ENCODE measurements at regions not wholly inside any gene's neighbourhood (a gene's known extent, or its start where the extent isn't known, plus 50 kb on each side); places are given as distances from the start of the nearest gene placed in this dataset.

DNA sequence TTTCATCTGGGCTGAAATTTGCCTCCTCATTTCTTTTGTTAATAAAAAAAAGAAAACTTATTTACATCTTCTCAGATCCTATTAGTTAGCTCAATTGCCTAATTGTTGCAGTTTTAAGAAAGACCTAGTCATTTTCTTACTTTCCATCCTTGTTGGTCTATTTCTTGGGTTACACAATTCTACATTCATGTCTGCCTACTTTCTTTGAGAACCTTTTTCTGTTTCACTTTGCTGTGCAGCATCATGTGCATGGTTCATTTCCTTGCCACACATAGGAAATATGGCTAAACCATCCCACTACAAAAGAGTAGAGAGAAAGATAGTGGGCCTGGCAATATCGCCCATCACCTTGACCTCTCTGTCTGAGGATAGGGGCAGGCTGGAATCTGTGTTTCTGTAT is 780.7 kb upstream of the FANCL start:
- no peak for DNase-seq (ENCODE audit: low read depth)
- TF ChIP-seq, protein P1, sequence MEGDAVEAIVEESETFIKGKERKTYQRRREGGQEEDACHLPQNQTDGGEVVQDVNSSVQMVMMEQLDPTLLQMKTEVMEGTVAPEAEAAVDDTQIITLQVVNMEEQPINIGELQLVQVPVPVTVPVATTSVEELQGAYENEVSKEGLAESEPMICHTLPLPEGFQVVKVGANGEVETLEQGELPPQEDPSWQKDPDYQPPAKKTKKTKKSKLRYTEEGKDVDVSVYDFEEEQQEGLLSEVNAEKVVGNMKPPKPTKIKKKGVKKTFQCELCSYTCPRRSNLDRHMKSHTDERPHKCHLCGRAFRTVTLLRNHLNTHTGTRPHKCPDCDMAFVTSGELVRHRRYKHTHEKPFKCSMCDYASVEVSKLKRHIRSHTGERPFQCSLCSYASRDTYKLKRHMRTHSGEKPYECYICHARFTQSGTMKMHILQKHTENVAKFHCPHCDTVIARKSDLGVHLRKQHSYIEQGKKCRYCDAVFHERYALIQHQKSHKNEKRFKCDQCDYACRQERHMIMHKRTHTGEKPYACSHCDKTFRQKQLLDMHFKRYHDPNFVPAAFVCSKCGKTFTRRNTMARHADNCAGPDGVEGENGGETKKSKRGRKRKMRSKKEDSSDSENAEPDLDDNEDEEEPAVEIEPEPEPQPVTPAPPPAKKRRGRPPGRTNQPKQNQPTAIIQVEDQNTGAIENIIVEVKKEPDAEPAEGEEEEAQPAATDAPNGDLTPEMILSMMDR (IDR thresholded peaks at IDR 0.05; ENCODE audit: control insufficient read depth, extremely low read depth, insufficient read depth) = no peak
- H3K4me3 ChIP-seq (ENCODE audit: low read depth, low read length) = no peak overlapping the region

DNA sequence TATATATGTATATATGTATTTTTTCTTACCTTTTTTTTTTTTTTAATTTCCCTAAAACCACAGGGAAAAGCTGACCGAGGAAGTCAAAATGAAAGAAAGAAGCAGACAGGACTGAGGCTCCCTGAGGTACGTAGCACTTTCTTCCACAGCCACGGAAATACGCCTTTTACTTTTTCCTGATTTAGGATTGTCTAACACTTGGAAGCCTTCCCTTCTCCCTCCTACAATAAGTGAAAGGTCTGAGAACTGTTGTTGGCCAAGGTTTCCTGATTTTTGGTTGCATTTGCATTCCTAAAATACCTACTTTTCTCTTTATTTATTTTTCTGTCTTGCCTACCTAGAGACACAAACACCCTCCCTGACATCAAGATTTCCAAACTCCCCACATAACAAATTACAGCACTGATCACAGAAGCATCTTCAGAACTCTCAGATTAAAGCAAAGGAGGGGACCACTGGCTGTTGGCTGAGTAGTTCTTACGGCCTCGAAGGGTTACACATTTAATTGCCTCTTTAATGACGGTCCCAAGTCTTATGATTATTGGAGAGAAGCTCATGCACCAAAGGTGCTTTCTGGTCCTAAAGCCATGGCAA is 778.5 kb upstream of the FANCL start:
- TF ChIP-seq, protein P1 (IDR thresholded peaks at IDR 0.05; ENCODE audit: control insufficient read depth, extremely low read depth, insufficient read depth) = no peak
- no peak for DNase-seq (ENCODE audit: low read depth)

DNA sequence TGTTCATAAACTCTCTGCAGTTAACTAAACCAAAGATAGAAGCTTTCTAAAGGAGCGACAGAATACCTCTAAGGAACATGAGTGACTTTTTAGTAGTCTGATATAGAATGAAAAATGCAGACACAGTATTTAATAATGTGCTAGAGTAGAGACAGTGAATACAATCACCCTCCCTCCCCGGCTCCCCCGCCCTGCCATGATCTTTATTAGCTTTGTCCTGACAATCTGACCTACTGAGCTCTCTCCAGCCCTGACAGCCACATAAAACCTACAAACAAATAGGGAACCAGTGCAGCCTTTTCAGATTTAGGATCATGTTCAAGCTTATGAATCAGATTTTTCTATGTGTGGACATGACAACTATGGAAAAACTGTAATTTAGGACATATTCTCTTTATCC is 777.6 kb upstream of the FANCL start:
- DNase-seq (ENCODE audit: low read depth) = no peak
- H3K4me3 ChIP-seq (ENCODE audit: low read depth, low read length) = no peak overlapping the region
- TF ChIP-seq, protein P1 (IDR thresholded peaks at IDR 0.05; ENCODE audit: control insufficient read depth, extremely low read depth, insufficient read depth) = no peak

More for the DNA sequence above, 778.5 kb upstream of the FANCL start:
- H3K4me3 ChIP-seq (ENCODE audit: low read depth, low read length) = no peak overlapping the region

DNA sequence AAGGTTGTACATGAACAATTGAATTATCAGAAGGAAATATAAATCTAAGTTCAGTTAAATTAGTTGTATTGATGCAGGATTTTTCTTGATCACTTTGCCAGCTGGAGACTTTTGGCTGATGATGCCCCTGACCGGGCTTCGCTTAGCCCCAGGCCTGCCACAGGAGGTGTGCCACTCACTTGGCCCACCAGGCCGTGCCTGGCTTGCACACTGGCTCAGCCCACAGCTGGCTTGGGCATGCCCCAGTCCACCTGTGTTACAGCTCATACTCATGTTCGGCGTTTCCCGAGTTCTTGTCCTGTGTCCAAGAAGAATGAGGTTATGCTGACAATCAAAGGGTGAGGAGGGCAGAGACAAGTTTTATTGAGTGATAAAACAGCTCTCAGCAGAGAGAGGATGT is 773.9 kb upstream of the FANCL start:
- DNase-seq (ENCODE audit: low read depth) = no peak
- TF ChIP-seq, protein P1 (IDR thresholded peaks at IDR 0.05; ENCODE audit: control insufficient read depth, extremely low read depth, insufficient read depth) = no peak
- no peak overlapping the region for H3K4me3 ChIP-seq (ENCODE audit: low read depth, low read length)

DNA sequence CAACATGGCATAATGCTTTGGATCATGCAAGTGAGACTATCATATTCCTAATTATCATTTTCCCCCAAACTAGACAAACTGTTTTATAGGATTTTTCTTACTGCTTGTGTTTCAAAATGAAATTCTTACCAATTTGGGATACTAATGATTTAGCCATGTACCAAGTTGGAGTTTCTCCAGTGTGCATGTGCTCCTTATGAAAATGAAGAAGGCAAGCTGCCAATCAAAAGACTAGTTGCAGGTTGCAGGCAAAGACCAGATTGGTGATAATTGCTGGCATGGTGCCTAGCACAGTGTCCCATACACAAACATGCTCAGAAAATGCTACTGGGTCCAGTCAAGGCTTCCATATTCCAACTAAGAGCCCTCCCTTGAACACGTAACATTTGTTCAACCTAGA is 771.8 kb upstream of the FANCL start:
- TF ChIP-seq, protein P1 (IDR thresholded peaks at IDR 0.05; ENCODE audit: control insufficient read depth, extremely low read depth, insufficient read depth) = no peak
- DNase-seq (ENCODE audit: low read depth) = no peak
- no peak overlapping the region for H3K4me3 ChIP-seq (ENCODE audit: low read depth, low read length)

DNA sequence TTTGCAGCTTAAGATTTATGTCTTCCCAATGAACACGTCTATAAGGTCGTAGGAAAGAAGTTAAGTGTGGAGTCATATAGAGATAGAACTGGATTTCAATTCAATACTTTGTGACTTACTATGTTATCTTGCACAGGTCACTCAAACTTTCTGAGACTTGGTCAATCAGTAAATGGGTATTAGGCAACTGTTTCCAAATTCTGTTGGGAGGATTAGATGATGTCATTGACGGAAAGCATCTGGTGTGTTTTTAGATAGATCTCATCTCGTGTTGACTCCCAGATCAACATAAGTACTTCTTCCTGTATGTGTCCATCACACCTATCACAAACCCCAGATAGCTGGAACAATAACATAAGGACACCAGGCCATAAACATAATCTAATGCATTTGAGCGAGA is 771.1 kb upstream of the FANCL start:
- TF ChIP-seq, protein P1 (IDR thresholded peaks at IDR 0.05; ENCODE audit: control insufficient read depth, extremely low read depth, insufficient read depth) = no peak
- no peak for DNase-seq (ENCODE audit: low read depth)
- no peak overlapping the region for H3K4me3 ChIP-seq (ENCODE audit: low read depth, low read length)

DNA sequence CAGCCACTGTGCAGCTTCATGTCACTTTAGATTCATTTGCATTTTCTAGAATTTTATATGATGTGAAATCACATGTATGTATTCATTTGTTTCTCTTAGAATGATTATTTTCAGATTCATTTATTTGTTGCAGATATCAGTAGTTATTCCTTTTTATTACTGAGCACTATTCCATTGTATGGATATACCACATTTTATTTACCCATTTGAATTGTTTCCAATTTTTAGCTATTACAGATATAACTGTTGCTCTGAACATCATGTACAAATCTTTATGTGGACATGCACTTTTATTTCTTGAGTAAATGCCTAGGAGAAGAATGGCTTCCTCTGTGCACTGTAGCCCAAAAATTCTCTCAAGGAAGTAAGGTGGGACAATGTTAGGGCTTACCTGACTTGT is 767.8 kb upstream of the FANCL start:
- no peak for DNase-seq (ENCODE audit: low read depth)
- TF ChIP-seq, protein P1 (IDR thresholded peaks at IDR 0.05; ENCODE audit: control insufficient read depth, extremely low read depth, insufficient read depth) = no peak
- no peak overlapping the region for H3K4me3 ChIP-seq (ENCODE audit: low read depth, low read length)
